ENCODE measurements at regions not wholly inside any gene's neighbourhood (a gene's known extent, or its start where the extent isn't known, plus 50 kb on each side); places are given as distances from the start of the nearest gene placed in this dataset.

- Histone ChIP-seq H3K9me2 (ENCODE audit: insufficient read depth) (no peaks in the 10 kb centered on the region), H3K9ac (ENCODE audit: low read length) (no peak overlapping the region), H4K20me1 (ENCODE audit: insufficient read depth) (no peaks in the 10 kb centered on the region), H3K4me1 (ENCODE audit: control insufficient read depth in 1 of 2, insufficient read depth in 2 of 2, low read length in 2 of 2) (no peaks in the 10 kb centered on the region), H3K4me3 (replicated peaks in 1 of 2; ENCODE audit: low read depth in 1 of 2, low read length in 2 of 2) (no peak overlapping the region), H3K36me3 (ENCODE audit: control insufficient read depth in 1 of 2, insufficient read depth in 2 of 2, low read length in 2 of 2) (no peaks in the 10 kb centered on the region), H3K27ac (ENCODE audit: low read depth, low read length) (no peak overlapping the region), H3K4me2 (ENCODE audit: low read length) (no peak overlapping the region), H3K9me3 (ENCODE audit: control insufficient read depth in 1 of 2, insufficient read depth in 1 of 2, low read depth in 1 of 2, low read length in 2 of 2) (peaks cover 0 to 3% of the 10 kb centered on the region in 2 experiments; a peak in 1 of 4 replicates), H2AFZ (ENCODE audit: low read depth, low read length, poor library complexity, severe bottlenecking) (no peak overlapping the region), H3K79me2 (ENCODE audit: insufficient read depth, low read length) (no peaks in the 10 kb centered on the region), H3K27me3 (ENCODE audit: insufficient read depth, low read length) (no peaks in the 10 kb centered on the region)
- ATAC-seq (no peak), DNase-seq (ENCODE audit: low read depth, low spot score) (no peak)
- no peak for TF ChIP-seq EZH2 (IDR thresholded peaks at IDR 0.05)
- no peak for TF ChIP-seq CTCF (IDR thresholded peaks at IDR 0.05 in 2 of 3, conservative IDR thresholded peaks at IDR 0.05 in 1 of 3; ENCODE audit: borderline replicate concordance in 1 of 3, insufficient read depth in 1 of 3, low read depth in 2 of 3, low read length in 2 of 3)
- no peak for TF ChIP-seq SP1 (IDR thresholded peaks at IDR 0.05; ENCODE audit: low read depth)
- TF ChIP-seq SRF (IDR thresholded peaks at IDR 0.05; ENCODE audit: low read depth) = no peak
- TF ChIP-seq JUND (IDR thresholded peaks at IDR 0.05) = no peak
- TF ChIP-seq REST (IDR thresholded peaks at IDR 0.05; ENCODE audit: low read depth) = no peak
- TF ChIP-seq ZBTB33 (IDR thresholded peaks at IDR 0.05; ENCODE audit: extremely low read depth, insufficient replicate concordance, low read length) = no peak
- TF ChIP-seq EZH2phosphoT487 (IDR thresholded peaks at IDR 0.05; ENCODE audit: borderline replicate concordance) = no peak
- no peak for TF ChIP-seq RAD21 (IDR thresholded peaks at IDR 0.05; ENCODE audit: low read depth)
- no peak for TF ChIP-seq YY1 (IDR thresholded peaks at IDR 0.05; ENCODE audit: extremely low read depth, insufficient replicate concordance, low read depth, low read length)
- TF ChIP-seq TCF7L2 (IDR thresholded peaks at IDR 0.05; ENCODE audit: borderline replicate concordance, extremely low read depth, insufficient read depth, insufficient read length) = no peak
- no peak for TF ChIP-seq POLR2AphosphoS5 (IDR thresholded peaks at IDR 0.05; ENCODE audit: low read depth, low read length)
- no peak for TF ChIP-seq MAX (IDR thresholded peaks at IDR 0.05)
- no peak for TF ChIP-seq FOSL1 (IDR thresholded peaks at IDR 0.05; ENCODE audit: low read depth)
- no peak for TF ChIP-seq SIN3A (IDR thresholded peaks at IDR 0.05; ENCODE audit: low read depth)
- ChIA-PET POLR2A (no interaction called here), RAD21 (ENCODE audit: low non-redundant PET in 1 of 2, low total read pairs in 2 of 2, uncharacterized antibody in 2 of 2, unreplicated experiment in 2 of 2) (no interaction called here), CTCF (no interaction called here)
- no TSS peak for BruUV-seq (replicated peaks)
- intact Hi-C loops (cut with micrococcal nuclease) = no loop called here
These were observed 476.9 kb downstream of the MMUT start for GRCh38 chr6:48986105-48986504.
